GM21515 (cell line): ENCODE measurements at regions not wholly inside any gene's neighbourhood (a gene's known extent, or its start where the extent isn't known, plus 50 kb on each side); places are given as distances from the start of the nearest gene placed in this dataset.
"Not testable (repeated sequence)": the region's sequence is repeated elsewhere in the genome, so short reads cannot be mapped to it uniquely, and the experiment has no call there.

Experiments
- ATAC-seq: cut with Tn5 transposase; IDR thresholded peaks from one replicate; pipeline ENCODE4 v1.9.1; 2021; ENCODE audit not compliant: unreplicated experiment

DNA sequence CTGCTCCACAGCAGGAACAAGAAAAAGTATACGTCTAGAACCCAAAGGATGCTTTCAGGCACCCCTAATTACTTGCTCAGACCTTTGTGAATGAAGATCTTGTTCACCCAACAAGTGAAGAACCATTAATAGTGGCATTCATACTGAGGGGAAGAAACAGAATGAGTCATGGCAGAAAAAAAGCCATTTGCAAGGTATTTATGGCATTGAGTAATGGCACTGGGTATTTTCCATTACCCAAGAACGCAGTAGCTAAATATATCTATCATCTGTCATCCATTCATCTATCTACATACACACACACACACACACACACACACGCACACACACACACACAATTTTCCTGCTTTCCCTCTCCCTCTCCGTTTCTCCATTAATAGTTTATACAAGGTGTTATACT lies 56.4 kb upstream of the XIRP2 start:
- no peak for ATAC-seq

GRCh38 chr2:166825914-166826313 lies 62.4 kb upstream of the XIRP2 start:
- ATAC-seq, result no peak

- no peak for ATAC-seq
These were observed 73.9 kb upstream of the XIRP2 start for GRCh38 chr2:166814335-166814734.

DNA sequence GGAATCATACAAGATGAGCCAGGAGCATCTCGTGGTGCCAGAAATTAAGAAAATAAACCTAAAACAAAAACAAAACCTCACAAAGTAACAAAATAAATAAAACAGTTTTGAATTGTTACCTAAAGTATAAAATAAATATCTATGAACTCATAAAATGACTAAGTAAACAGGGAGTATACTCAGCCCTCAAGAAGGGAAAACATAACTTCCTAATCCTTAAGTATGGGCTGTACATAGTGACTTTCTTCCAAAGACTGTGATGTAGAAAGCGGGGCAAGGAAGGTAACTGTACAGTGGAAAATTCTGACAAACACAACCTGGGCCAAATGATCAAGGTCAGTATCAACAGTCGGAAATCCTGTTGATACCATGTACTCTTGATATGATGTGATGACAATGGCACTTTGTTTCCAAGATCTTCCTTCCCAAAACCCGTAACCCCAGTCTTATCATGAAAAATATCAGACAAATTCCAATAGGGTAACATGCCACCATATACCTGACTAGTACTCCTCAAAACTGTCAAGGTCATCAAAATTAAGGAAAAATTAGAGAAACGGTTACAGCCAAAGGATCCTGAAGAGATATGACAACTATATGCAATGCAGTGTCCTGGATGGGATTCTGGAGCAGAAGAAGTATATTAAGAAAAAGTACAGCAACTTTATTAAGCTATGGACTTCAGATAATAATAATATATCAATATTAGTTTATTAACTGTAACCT lies 76.0 kb upstream of the XIRP2 start:
- no peak for ATAC-seq

DNA sequence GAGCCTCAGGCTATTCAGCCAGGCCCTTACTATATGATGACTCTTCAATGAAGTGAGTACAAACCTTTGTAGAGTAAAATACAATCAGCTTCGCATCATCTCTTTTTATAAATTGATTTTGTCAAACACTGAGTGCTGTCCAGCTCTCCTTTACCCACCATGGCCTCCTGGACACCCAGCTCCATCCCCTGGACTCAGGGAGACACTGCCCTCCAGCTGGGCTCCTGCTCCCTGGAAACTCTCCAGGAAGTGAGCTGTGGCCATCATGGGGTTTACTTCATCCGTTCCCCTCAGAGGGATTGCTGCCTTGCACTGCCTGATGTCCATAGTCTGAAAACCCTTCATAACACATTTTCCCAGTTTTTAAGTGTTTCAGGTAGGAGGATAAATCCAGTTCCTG lies 82.5 kb upstream of the XIRP2 start:
- no peak for ATAC-seq

DNA sequence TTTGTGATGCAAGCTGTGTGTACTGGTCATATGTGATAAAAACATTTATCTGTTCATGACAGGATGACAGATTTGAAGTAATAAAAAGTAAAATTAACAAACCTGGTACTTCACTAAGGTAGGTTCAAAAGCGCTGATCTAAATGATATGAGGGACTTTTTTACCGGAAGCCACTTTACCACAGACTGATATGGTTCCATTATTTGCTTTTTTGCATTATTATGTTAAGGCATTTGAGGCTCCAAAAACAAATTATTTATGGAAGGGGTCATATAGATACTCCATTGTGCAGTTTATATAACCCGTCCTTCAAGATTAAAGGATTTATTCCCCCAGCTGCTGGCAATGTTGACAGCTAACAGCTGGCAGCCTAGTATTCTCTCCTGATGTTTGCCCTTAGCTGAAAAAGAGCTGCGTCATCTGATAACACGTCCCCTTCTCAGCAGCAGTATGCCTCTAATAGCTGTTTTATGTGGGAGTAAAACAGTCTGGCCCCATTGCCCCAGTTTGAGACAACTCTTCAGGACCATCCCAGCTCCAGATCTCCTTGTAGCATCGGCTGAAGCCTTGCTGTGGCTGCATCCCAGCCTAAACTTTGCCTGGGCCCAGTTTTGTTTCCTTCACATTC lies 84.8 kb upstream of the XIRP2 start:
- no peak for ATAC-seq

DNA sequence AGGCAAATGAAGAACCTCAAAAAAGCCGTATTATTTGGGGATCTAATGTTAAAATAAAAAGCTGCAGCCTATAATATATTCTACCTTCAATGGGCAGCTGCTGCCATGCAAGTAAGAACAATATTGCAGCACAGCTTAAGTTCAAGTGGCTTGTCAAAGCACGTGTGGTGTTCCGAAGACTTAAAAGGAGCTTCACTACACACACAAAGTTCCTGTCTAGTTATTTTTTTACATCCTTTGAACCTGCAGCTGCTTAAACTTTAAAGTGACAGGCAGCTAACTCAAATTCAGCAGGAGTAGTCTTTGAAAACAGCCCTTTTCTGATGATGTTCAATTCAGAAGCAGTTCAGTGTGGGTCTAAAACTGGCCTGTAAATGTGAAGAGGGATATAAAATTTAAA lies 85.8 kb upstream of the XIRP2 start:
- no peak for ATAC-seq

GRCh38 chr2:166792808-166793207 lies 95.5 kb upstream of the XIRP2 start:
- no peak for ATAC-seq

DNA sequence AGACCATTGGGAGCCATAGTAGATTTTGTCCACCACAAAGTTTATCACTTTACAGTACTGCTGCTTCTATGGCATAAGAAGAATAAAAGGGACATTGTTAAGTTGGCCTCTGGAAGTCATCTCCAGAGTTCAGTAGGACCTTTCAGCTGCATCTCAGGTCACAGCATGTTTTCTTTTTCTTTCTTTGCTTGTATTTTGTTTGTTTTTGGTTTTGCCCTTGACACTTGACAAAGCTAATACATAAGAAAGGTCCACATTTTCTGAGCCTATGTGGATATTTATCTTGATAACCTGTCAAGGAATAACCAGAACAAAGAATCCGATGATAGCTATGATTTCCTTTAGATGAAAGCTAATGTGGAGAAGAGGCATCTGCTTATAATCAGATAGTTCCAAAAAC lies 101.6 kb upstream of the XIRP2 start:
- ATAC-seq, result no peak

DNA sequence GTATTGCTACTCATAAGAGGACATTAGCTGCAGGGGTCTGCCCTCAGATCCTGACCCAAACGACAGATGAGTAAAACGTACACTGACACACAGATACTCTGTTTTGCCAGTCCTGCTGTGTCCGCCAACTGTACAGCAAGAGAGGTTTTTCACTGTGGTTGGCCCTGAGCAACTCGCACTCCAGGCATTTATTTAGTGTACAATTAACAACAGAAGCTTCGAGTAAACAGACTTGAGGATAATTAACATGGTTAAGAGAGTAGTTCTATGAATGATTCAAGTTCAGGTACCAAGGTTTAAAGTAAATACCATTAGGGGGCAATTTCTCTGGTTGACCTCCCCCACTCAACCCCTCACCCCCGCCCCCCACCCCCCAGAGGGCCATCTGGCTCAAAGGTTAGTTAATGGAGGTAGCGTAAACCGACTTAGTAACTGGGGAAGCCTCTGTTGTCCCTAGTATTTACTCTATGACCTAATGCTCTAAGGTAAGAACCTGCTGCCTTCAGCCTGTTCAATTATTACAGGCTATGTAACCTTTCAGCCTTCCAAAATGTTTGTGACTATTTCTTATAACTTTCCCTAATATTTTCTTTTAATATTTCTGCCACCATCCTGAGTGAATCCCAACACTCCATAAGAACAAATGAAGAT lies 103.9 kb upstream of the XIRP2 start:
- ATAC-seq, result no peak

- ATAC-seq, result no peak
These were observed 113.1 kb upstream of the XIRP2 start for GRCh38 chr2:166775176-166775575.

DNA sequence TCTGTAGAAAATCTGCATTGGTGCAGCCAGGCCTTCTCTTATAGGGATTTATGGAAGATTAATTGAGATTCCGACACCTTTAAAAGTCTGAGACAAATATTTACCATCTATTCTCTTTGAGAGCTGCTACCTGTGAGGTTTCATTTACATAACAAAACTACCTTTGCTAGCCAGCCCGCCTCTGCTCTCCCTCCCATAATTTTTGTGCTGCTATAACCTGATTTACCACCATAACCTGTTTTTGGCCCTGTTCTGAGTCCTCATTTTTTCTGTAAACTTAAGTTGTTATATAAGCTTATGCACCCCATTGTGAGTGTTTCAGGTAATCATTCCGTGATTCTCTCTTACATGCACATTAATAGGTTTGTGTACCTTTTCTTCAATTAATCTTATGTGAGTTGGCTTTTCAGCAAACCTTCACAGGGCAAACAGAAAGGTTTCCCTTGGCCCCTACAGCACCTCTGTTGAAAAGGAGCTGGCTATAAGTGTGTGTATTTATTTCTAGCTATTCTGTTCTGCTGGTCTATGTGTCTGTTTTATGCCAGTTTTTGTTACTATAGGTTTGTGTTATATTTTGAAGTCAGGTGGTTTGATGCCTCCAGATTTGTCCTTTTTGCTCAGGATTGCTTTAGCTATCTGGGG lies 114.9 kb upstream of the XIRP2 start:
- no peak for ATAC-seq

- ATAC-seq, result no peak
These were observed 119.7 kb upstream of the XIRP2 start for GRCh38 chr2:166768393-166769123.

DNA sequence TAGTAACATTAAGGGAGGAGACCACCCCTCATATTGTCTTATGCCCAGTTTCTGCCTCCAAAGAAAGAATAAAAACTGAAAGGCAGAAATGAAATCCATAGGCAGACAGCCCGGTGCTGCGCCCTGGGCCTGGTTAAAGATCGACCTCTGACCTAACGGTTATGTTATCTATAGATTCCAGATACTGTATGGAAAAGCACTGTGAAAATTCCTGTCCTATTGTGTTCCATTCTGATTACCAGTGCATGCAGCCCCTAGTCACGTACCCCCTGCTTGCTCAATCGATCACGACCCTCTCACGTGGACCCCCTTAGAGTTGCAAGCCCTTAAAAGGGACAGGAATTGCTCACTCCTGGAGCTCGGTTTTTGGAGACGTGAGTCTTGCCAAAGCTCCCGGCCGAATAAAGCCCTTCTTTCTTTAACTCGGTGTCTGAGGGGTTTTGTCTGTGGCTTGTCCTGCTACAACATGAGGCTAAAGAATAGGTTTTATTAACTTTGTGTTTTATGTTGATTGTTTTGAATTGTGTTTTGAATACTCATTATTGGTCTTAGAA lies 121.4 kb upstream of the XIRP2 start:
- ATAC-seq, result not testable (repeated sequence)

DNA sequence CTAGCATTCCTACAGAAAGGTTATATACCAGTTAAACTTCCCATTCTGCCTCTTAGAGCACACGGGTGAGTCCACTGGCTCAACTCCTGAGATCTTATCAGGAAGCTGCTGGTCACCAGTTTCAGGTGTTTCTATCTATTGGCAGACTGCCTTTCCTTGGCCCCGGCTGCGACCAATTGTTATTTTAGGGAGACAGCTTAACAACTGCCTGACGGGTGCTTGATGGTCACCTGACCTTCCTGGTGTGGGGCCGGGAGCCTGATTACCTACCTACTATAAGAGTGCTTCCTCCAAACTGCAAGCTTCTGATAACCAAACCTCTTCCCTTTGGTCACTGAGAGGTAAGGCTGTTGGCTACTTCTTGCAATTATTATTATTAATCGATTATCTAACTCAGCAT lies 122.1 kb upstream of the XIRP2 start:
- ATAC-seq, result no peak

DNA sequence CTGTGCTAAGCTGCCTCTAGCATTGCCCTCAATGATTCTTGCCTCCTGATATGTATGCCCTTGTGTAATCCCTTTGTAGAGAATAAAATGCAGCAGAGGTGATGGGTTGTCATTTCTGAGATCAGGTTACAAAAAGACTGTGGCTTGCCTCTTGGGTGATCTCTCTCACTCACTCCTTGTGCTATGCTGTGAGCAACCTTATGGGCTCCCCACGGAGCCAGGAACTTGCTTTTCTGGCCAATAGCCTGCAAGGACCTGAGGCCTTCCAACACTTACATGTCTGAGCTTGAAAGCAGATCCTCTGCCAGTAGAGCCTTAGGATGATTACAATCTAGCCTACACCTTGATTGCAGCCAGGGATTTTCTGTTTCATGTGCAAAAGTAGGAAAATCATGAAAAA lies 123.1 kb upstream of the XIRP2 start:
- ATAC-seq, result no peak

DNA sequence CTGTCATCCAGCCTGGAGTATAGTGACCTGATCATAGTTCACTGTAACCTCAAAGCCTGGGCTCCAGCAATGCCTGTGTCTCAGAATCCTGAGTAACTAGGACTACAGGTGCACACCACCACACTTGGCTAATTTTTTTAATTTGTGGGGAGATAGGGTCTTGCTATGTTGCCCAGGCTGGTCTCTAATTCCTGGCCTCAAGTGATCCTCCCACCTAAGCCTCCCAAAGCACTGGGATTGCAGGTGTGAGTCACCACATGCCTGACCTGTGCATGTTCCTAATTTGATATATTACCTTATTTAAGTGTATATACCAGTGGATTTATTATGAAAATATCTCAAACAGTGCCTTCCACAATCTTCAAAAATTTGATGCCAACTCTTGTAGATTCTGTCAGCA lies 123.6 kb upstream of the XIRP2 start:
- ATAC-seq, result no peak

- no peak for ATAC-seq
These were observed 124.1 kb upstream of the XIRP2 start for GRCh38 chr2:166764216-166764615.

GRCh38 chr2:166762746-166763145 lies 125.5 kb upstream of the XIRP2 start:
- no peak for ATAC-seq

- no peak for ATAC-seq
These were observed 129.3 kb upstream of the XIRP2 start for GRCh38 chr2:166758956-166759355.

DNA sequence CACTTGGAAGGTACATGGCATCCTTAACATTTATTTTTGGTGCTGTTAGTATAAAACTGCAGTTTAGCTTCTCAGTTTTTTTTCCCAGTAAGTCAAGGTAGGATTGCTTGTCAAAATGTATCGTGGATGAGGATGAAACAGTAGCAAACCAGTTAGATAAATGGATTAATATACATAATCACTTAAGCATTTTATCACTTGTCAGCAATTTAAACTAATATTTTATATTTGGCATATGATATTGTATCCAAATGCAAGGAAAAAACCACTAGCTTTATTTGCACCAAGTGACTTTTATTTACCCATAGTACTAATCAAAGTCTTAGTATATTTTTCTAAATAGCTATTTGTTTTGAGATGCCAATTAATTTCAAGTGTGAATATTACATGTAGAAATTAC lies 137.7 kb upstream of the XIRP2 start:
- ATAC-seq, result no peak
